CD4-positive, alpha-beta T cell treated with Interleukin-6 for 4 hours (primary cell): ENCODE measurements at regions not wholly inside any gene's neighbourhood (a gene's known extent, or its start where the extent isn't known, plus 50 kb on each side); places are given as distances from the start of the nearest gene placed in this dataset.

Experiments
- DNase-seq: peaks from one replicate; pipeline ENCODE4 v3.0.0-alpha.2; 2020; ENCODE audit warnings: mixed read lengths

GRCh38 chr11:116596346-116597260, 176.2 kb downstream of the BUD13 start:
- DNase-seq: no peak

GRCh38 chr11:116595305-116595880, 177.4 kb downstream of the BUD13 start:
- no peak for DNase-seq

- DNase-seq: no peak
Observed at GRCh38 chr11:116590844-116591570, 181.8 kb downstream of the BUD13 start.

- no peak for DNase-seq
Observed at GRCh38 chr11:116589402-116589801, 183.4 kb downstream of the BUD13 start.

- no peak for DNase-seq
Observed at GRCh38 chr11:116586392-116586791, 186.4 kb downstream of the BUD13 start.

GRCh38 chr11:116582571-116582970, 190.2 kb downstream of the BUD13 start:
- no peak for DNase-seq

- DNase-seq: no peak
Observed at GRCh38 chr11:116581349-116581748, 191.4 kb downstream of the BUD13 start.

GRCh38 chr11:116580799-116581198, 192.0 kb downstream of the BUD13 start:
- DNase-seq: no peak

- DNase-seq: no peak
Observed at GRCh38 chr11:116579857-116580727, 192.7 kb downstream of the BUD13 start.

GRCh38 chr11:116579031-116579653, 193.6 kb downstream of the BUD13 start:
- DNase-seq: no peak

- DNase-seq: no peak
Observed at GRCh38 chr11:116577956-116578355, 194.8 kb downstream of the BUD13 start.

GRCh38 chr11:116577273-116577672, 195.5 kb downstream of the BUD13 start:
- DNase-seq: no peak

GRCh38 chr11:116576526-116576925, 196.3 kb downstream of the BUD13 start:
- DNase-seq: no peak

- no peak for DNase-seq
Observed at GRCh38 chr11:116567721-116568242, 205.0 kb downstream of the BUD13 start.

GRCh38 chr11:116563712-116564047, 209.1 kb downstream of the BUD13 start:
- DNase-seq: no peak

- no peak for DNase-seq
Observed at GRCh38 chr11:116563028-116563711, 209.6 kb downstream of the BUD13 start.

- no peak for DNase-seq
Observed at GRCh38 chr11:116560589-116560988, 212.2 kb downstream of the BUD13 start.

GRCh38 chr11:116558504-116559211, 214.1 kb downstream of the BUD13 start:
- DNase-seq: no peak

GRCh38 chr11:116557282-116557681, 215.5 kb downstream of the BUD13 start:
- DNase-seq: no peak

- no peak for DNase-seq
Observed at GRCh38 chr11:116556483-116556882, 216.3 kb downstream of the BUD13 start.

GRCh38 chr11:116553482-116553881, 219.3 kb downstream of the BUD13 start:
- no peak for DNase-seq
